GM23248 (cell line): ENCODE measurements at regions not wholly inside any gene's neighbourhood (a gene's known extent, or its start where the extent isn't known, plus 50 kb on each side); places are given as distances from the start of the nearest gene placed in this dataset.

ENCODE experiments used
- DNase-seq: peaks from one replicate; pipeline ENCODE4 v3.0.0-alpha.2; 2015
- H2AFZ ChIP-seq: fragments of 200-600 bp; sonication (generic); 2 replicates; pipeline ENCODE4 v1.6.1; 2016; ENCODE audit warnings: antibody characterized with exemption
- H3F3A ChIP-seq: fragments of 200-600 bp; sonication (generic); 2 replicates; pipeline ENCODE4 v1.6.1; 2016; ENCODE audit warnings: mild to moderate bottlenecking, antibody characterized with exemption, mixed run types; ENCODE audit not compliant: insufficient read depth
- H3K27ac ChIP-seq: fragments of 200-600 bp; sonication (generic); 2 replicates; pipeline ENCODE4 v1.5.1; 2016; ENCODE audit warnings: mild to moderate bottlenecking
- H3K27me3 ChIP-seq: fragments of 200-600 bp; sonication (generic); replicated peaks from 2 replicates; pipeline ENCODE4 v1.6.1; 2016; ENCODE audit warnings: mild to moderate bottlenecking; ENCODE audit not compliant: insufficient read depth
- H3K36me3 ChIP-seq: fragments of 200-600 bp; sonication (generic); 2 replicates; pipeline ENCODE4 v1.6.1; 2016; ENCODE audit warnings: low read depth, mild to moderate bottlenecking
- H3K4me1 ChIP-seq: fragments of 200-600 bp; sonication (generic); 2 replicates; pipeline ENCODE4 v1.6.1; 2016; ENCODE audit warnings: mild to moderate bottlenecking; ENCODE audit not compliant: insufficient read depth
- H3K4me2 ChIP-seq: fragments of 200-600 bp; sonication (generic); one replicate; pipeline ENCODE4 v1.6.1; 2016; ENCODE audit warnings: mild to moderate bottlenecking; ENCODE audit not compliant: unreplicated experiment
- H3K4me3 ChIP-seq: fragments of 200-600 bp; sonication (generic); 2 replicates; pipeline ENCODE4 v1.5.1; 2016; ENCODE audit warnings: mild to moderate bottlenecking
- H3K79me2 ChIP-seq: fragments of 200-600 bp; sonication (generic); 2 replicates; pipeline ENCODE4 v1.6.1; 2016; ENCODE audit warnings: mild to moderate bottlenecking; ENCODE audit not compliant: insufficient read depth
- H3K9ac ChIP-seq: fragments of 200-600 bp; sonication (generic); 2 replicates; pipeline ENCODE4 v1.6.1; 2016; ENCODE audit warnings: mild to moderate bottlenecking
- H3K9me2 ChIP-seq: fragments of 200-600 bp; sonication (generic); 2 replicates; pipeline ENCODE4 v1.6.1; 2016; ENCODE audit warnings: mixed run types, mild to moderate bottlenecking, moderate library complexity; ENCODE audit not compliant: insufficient read depth
- H3K9me3 ChIP-seq: fragments of 200-600 bp; sonication (generic); one replicate; pipeline ENCODE4 v1.6.1; 2017; ENCODE audit warnings: low read depth
- H4K20me1 ChIP-seq: fragments of 200-600 bp; sonication (generic); 2 replicates; pipeline ENCODE4 v1.6.0; 2016; ENCODE audit not compliant: insufficient read depth
- EZH2 ChIP-seq: fragments of 200-600 bp; sonication (generic); IDR thresholded peaks from 2 replicates; pipeline ENCODE4 v1.6.1; 2018; ENCODE audit warnings: antibody characterized with exemption, mild to moderate bottlenecking; ENCODE audit not compliant: insufficient read depth, poor library complexity, severe bottlenecking
- EZH2phosphoT487 ChIP-seq: fragments of 200-600 bp; sonication (generic); IDR thresholded peaks from 2 replicates; pipeline ENCODE4 v1.6.1; 2018; ENCODE audit warnings: antibody characterized with exemption, moderate library complexity, mild to moderate bottlenecking, low read depth; ENCODE audit not compliant: insufficient read depth
- WGBS, 2 experiments: methylation state at CpG; one replicate each; pipeline ENCODE4 v1.1.6; 2015 to 2017; ENCODE audit warnings: low lambda C conversion rate in 2 of 2, low coverage in 1 of 2; ENCODE audit errors: missing lambda C conversion rate in 2 of 2; 5-methylcytosine and 5-hydroxymethylcytosine counted together
- in situ Hi-C: fragments of 300-500 bp; cut with MboI; formaldehyde crosslinking; loops from 2 replicates; pipeline ENCODE4 v1.15.0; 2020

GRCh38 chr2:217256251-217256650 is 396.4 kb upstream of the TNP1 start:
- Histone ChIP-seq H4K20me1 (no peaks in the 10 kb centered on the region), H3K79me2 (no peaks in the 10 kb centered on the region), H3K4me3 (no peak overlapping the region), H3K4me1 (no peaks in the 10 kb centered on the region), H3K36me3 (no peaks in the 10 kb centered on the region), H3K9me2 (no peaks in the 10 kb centered on the region), H3F3A (no peaks in the 10 kb centered on the region), H3K9ac (no peak overlapping the region), H2AFZ (0 out of 2 replicates have a peak overlapping the region, but pooled peaks have one; percentile 20), H3K4me2 (no peak overlapping the region), H3K9me3 (no peaks in the 10 kb centered on the region), H3K27me3 (no peaks in the 10 kb centered on the region), H3K27ac (no peak overlapping the region)
- no peak for TF ChIP-seq EZH2
- TF ChIP-seq EZH2phosphoT487: no peak
- in situ Hi-C loops: no loop called here
- DNase-seq: peak; percentile 8
- WGBS, 2 experiments: 27 to 37% methylated on average over 3 of the region's 3 CpGs

- no peak overlapping the region for H3K4me2 ChIP-seq
- H3K27ac ChIP-seq: no peak overlapping the region
- no peaks in the 10 kb centered on the region for H3K4me1 ChIP-seq
- in situ Hi-C loops: no loop called here
- H4K20me1 ChIP-seq: no peaks in the 10 kb centered on the region
- H3F3A ChIP-seq: no peaks in the 10 kb centered on the region
- H3K9me2 ChIP-seq: no peaks in the 10 kb centered on the region
- no peaks in the 10 kb centered on the region for H3K27me3 ChIP-seq
- DNase-seq: no peak
- no peaks in the 10 kb centered on the region for H3K79me2 ChIP-seq
- no peaks in the 10 kb centered on the region for H3K9me3 ChIP-seq
- TF ChIP-seq EZH2 (no peak), EZH2phosphoT487 (no peak)
- 85 to 94% methylated on average over 2 of the region's 2 CpGs for WGBS, 2 experiments
- no peak overlapping the region for H3K9ac ChIP-seq
- H2AFZ ChIP-seq: no peak overlapping the region
- H3K4me3 ChIP-seq: no peak overlapping the region
- no peaks in the 10 kb centered on the region for H3K36me3 ChIP-seq
These were observed 394.2 kb upstream of the TNP1 start for GRCh38 chr2:217254111-217254510.

GRCh38 chr2:217252181-217252580 is 392.3 kb upstream of the TNP1 start:
- H3K4me2 ChIP-seq: no peak overlapping the region
- no peak overlapping the region for H3K27ac ChIP-seq
- TF ChIP-seq EZH2phosphoT487: no peak
- TF ChIP-seq EZH2: no peak

GRCh38 chr2:217250013-217250524 is 390.2 kb upstream of the TNP1 start:
- Histone ChIP-seq H3K27ac (no peak overlapping the region), H3K9me3 (no peaks in the 10 kb centered on the region), H3K36me3 (no peaks in the 10 kb centered on the region), H3K79me2 (no peaks in the 10 kb centered on the region), H3K4me3 (no peak overlapping the region), H3K27me3 (no peaks in the 10 kb centered on the region), H3K9me2 (no peaks in the 10 kb centered on the region), H3K4me2 (no peak overlapping the region), H3F3A (no peaks in the 10 kb centered on the region), H3K9ac (no peak overlapping the region), H4K20me1 (no peaks in the 10 kb centered on the region), H2AFZ (no peak overlapping the region), H3K4me1 (no peaks in the 10 kb centered on the region)
- TF ChIP-seq EZH2 (no peak), EZH2phosphoT487 (no peak)
- WGBS, 2 experiments: 89 to 95% methylated on average over 4 of the region's 4 CpGs
- DNase-seq: no peak
- in situ Hi-C loops: no loop called here

More at GRCh38 chr2:217252181-217252580, 392.3 kb upstream of the TNP1 start:
- Histone ChIP-seq H3K9ac (no peak overlapping the region), H3K9me2 (no peaks in the 10 kb centered on the region), H3K4me3 (no peak overlapping the region), H2AFZ (no peak overlapping the region), H3K79me2 (no peaks in the 10 kb centered on the region), H3K36me3 (no peaks in the 10 kb centered on the region), H3F3A (no peaks in the 10 kb centered on the region), H4K20me1 (no peaks in the 10 kb centered on the region), H3K27me3 (no peaks in the 10 kb centered on the region), H3K4me1 (no peaks in the 10 kb centered on the region), H3K9me3 (no peaks in the 10 kb centered on the region)
- 93 to 94% methylated on average over 4 of the region's 4 CpGs for WGBS, 2 experiments
- DNase-seq: no peak
- in situ Hi-C loops: no loop called here
